HL-60 (cell line): ENCODE measurements at regions not wholly inside any gene's neighbourhood (a gene's known extent, or its start where the extent isn't known, plus 50 kb on each side); places are given as distances from the start of the nearest gene placed in this dataset.

Experiments
- DNase-seq, 2 experiments: peaks; one replicate each; pipeline ENCODE4 v3.0.0-alpha.2; 2010 to 2020; ENCODE audit warnings: low read depth in 1 of 2, low spot score in 1 of 2
- H3K27ac ChIP-seq: fragments of 250-450 bp; sonication (Bioruptor Pico); replicated peaks from 2 replicates; pipeline ENCODE4 v1.5.1; 2020; ENCODE audit warnings: mild to moderate bottlenecking, moderate library complexity
- H3K27me3 ChIP-seq: fragments of 250-450 bp; sonication (Bioruptor Pico); 2 replicates; pipeline ENCODE4 v1.5.1; 2021; ENCODE audit warnings: mild to moderate bottlenecking, moderate library complexity; ENCODE audit not compliant: insufficient read depth, poor library complexity, severe bottlenecking
- H3K4me3 ChIP-seq: replicated peaks from 2 replicates; pipeline ENCODE4 v1.5.1; 2011; ENCODE audit warnings: mild to moderate bottlenecking, control low read depth, low read length; ENCODE audit not compliant: insufficient read depth
- CTCF ChIP-seq: IDR thresholded peaks from one replicate; pipeline ENCODE4 v1.5.1; 2011; ENCODE audit warnings: low read length, control low read depth, inconsistent platforms; ENCODE audit not compliant: insufficient read depth
- GABPA ChIP-seq: IDR thresholded peaks from 2 replicates; pipeline ENCODE4 v1.6.1; 2012; ENCODE audit warnings: low read depth
- POLR2AphosphoS5 ChIP-seq: IDR thresholded peaks from 2 replicates; pipeline ENCODE4 v1.6.1; 2012; ENCODE audit warnings: low read depth
- REST ChIP-seq: IDR thresholded peaks from 2 replicates; pipeline ENCODE4 v1.6.1; 2012; ENCODE audit warnings: low read depth; ENCODE audit not compliant: insufficient replicate concordance
- SPI1 ChIP-seq: IDR thresholded peaks from 2 replicates; pipeline ENCODE4 v1.6.1; 2012; ENCODE audit warnings: low read depth, mild to moderate bottlenecking, borderline replicate concordance

GRCh38 chrY:15751001-15751400 is 1226.7 kb downstream of the NLGN4Y start:
- DNase-seq = no peak
- no peak overlapping the region for H3K27ac ChIP-seq
- H3K4me3 ChIP-seq = no peak overlapping the region
- no peaks in the 10 kb centered on the region for H3K27me3 ChIP-seq
- TF ChIP-seq CTCF = no peak
- TF ChIP-seq REST = no peak
- TF ChIP-seq POLR2AphosphoS5 = no peak
- no peak for TF ChIP-seq SPI1
- no peak for TF ChIP-seq GABPA

- DNase-seq = no peak
- TF ChIP-seq POLR2AphosphoS5 (no peak), CTCF (no peak), GABPA (no peak), REST (no peak), SPI1 (no peak)
- Histone ChIP-seq H3K4me3 (no peak overlapping the region), H3K27me3 (no peaks in the 10 kb centered on the region), H3K27ac (no peak overlapping the region)
Measured at GRCh38 chrY:15756266-15756665, 1231.9 kb downstream of the NLGN4Y start.

- Histone ChIP-seq H3K27ac (no peak overlapping the region), H3K27me3 (no peaks in the 10 kb centered on the region), H3K4me3 (no peak overlapping the region)
- no peak for DNase-seq
- TF ChIP-seq GABPA (no peak), REST (no peak), SPI1 (no peak), POLR2AphosphoS5 (no peak), CTCF (no peak)
Measured at GRCh38 chrY:15773579-15773978, 1249.2 kb downstream of the NLGN4Y start.
